IMR-90 (cell line): ENCODE measurements at regions not wholly inside any gene's neighbourhood (a gene's known extent, or its start where the extent isn't known, plus 50 kb on each side); places are given as distances from the start of the nearest gene placed in this dataset.

Source experiments
- ATAC-seq: fragments of 200-7000 bp; cut with Tn5 transposase; 2 replicates; pipeline ENCODE4 v1.9.1; 2020; ENCODE audit warnings: low read depth, mild to moderate bottlenecking, moderate library complexity
- BruUV-seq: library from RNA; stranded (reverse); fragments of 400-500 nt; replicated peaks from 2 replicates; lab custom pipeline; 2021; lab: Mats Ljungman, UMichigan
- CTCF ChIA-PET: fragments of 300-600 bp; formaldehyde crosslinking; extraction: SDS; loops from one replicate; lab custom pipeline; 2021; ENCODE audit warnings: antibody characterized with exemption; lab: Yijun Ruan, JAX
- POLR2A ChIA-PET: fragments of 300-600 bp; sonication (Branson Sonifier 250); formaldehyde crosslinking; loops from one replicate; lab custom pipeline; 2022; ENCODE audit warnings: antibody characterized with exemption; ENCODE audit not compliant: unreplicated experiment; lab: Charles Lee
- DNase-seq: peaks from one replicate; pipeline ENCODE4 v3.0.0; 2013
- H2AFZ ChIP-seq: replicated peaks from 2 replicates; pipeline ENCODE3; 2013; ENCODE audit warnings: low read length, mild to moderate bottlenecking; ENCODE audit not compliant: poor library complexity
- H2AK5ac ChIP-seq: 2 replicates; pipeline ENCODE4 v1.6.1; 2013; ENCODE audit warnings: low read depth, low read length, inconsistent platforms
- H2AK9ac ChIP-seq: replicated peaks from 2 replicates; pipeline ENCODE3; 2013; ENCODE audit warnings: mild to moderate bottlenecking, low read depth, low read length, moderate library complexity; ENCODE audit not compliant: poor library complexity
- H2BK120ac ChIP-seq: 2 replicates; pipeline ENCODE4 v1.6.1; 2013; ENCODE audit warnings: low read depth, low read length, inconsistent platforms
- H2BK15ac ChIP-seq: 3 replicates; pipeline ENCODE4 v1.6.1; 2013; ENCODE audit warnings: low read depth, low read length, inconsistent platforms
- H2BK20ac ChIP-seq: 2 replicates; pipeline ENCODE4 v1.6.1; 2013; ENCODE audit warnings: low read depth, mild to moderate bottlenecking, inconsistent platforms, low read length, moderate library complexity
- H2BK5ac ChIP-seq: 2 replicates; pipeline ENCODE4 v1.6.1; 2013; ENCODE audit warnings: mild to moderate bottlenecking, low read depth, low read length, inconsistent platforms; ENCODE audit not compliant: poor library complexity, severe bottlenecking
- H3K14ac ChIP-seq: replicated peaks from 2 replicates; pipeline ENCODE4 v1.6.1; 2013; ENCODE audit warnings: low read depth, low read length, inconsistent platforms
- H3K18ac ChIP-seq: 2 replicates; pipeline ENCODE4 v1.6.1; 2013; ENCODE audit warnings: low read depth, low read length, control low read depth
- H3K23ac ChIP-seq: 2 replicates; pipeline ENCODE4 v1.6.1; 2013; ENCODE audit warnings: low read depth, low read length, inconsistent platforms
- H3K27ac ChIP-seq: 2 replicates; pipeline ENCODE4 v1.5.1; 2013; ENCODE audit warnings: mild to moderate bottlenecking, control low read depth, low read length; ENCODE audit not compliant: insufficient read depth
- H3K27me3 ChIP-seq: 2 replicates; pipeline ENCODE4 v1.6.1; 2013; ENCODE audit warnings: low read length; ENCODE audit not compliant: control insufficient read depth, insufficient read depth
- H3K36me3 ChIP-seq: 2 replicates; pipeline ENCODE4 v1.6.1; 2013; ENCODE audit warnings: low read length, mixed read lengths; ENCODE audit not compliant: control insufficient read depth, insufficient read depth
- H3K4ac ChIP-seq: 2 replicates; pipeline ENCODE4 v1.6.1; 2013; ENCODE audit warnings: low read depth, low read length, inconsistent platforms
- H3K4me1 ChIP-seq: 2 replicates; pipeline ENCODE4 v1.6.1; 2013; ENCODE audit warnings: low read length, mixed read lengths; ENCODE audit not compliant: control insufficient read depth, insufficient read depth
- H3K4me2 ChIP-seq: 2 replicates; pipeline ENCODE4 v1.6.1; 2013; ENCODE audit warnings: low read depth, mild to moderate bottlenecking, control low read depth, low read length, moderate library complexity
- H3K4me3 ChIP-seq: 2 replicates; pipeline ENCODE4 v1.5.1; 2013; ENCODE audit warnings: low read depth, mild to moderate bottlenecking, control low read depth, low read length, moderate library complexity; ENCODE audit not compliant: insufficient read depth
- H3K56ac ChIP-seq: 2 replicates; pipeline ENCODE4 v1.6.1; 2013; ENCODE audit warnings: low read length, inconsistent platforms; ENCODE audit not compliant: insufficient read depth; ENCODE audit errors: extremely low read depth
- H3K79me1 ChIP-seq, 2 experiments: 2 replicates each; pipeline ENCODE4 v1.6.1; 2013; ENCODE audit warnings: low read length in 2 of 2, inconsistent platforms in 1 of 2, low read depth in 1 of 2
- H3K9ac ChIP-seq: 2 replicates; pipeline ENCODE4 v1.6.1; 2013; ENCODE audit warnings: low read depth, low read length, control low read depth
- H3K9me1 ChIP-seq: 2 replicates; pipeline ENCODE4 v1.6.1; 2013; ENCODE audit warnings: low read length, inconsistent platforms; ENCODE audit not compliant: insufficient read depth
- H3K9me3 ChIP-seq: 2 replicates; pipeline ENCODE4 v1.6.1; 2013; ENCODE audit warnings: low read length; ENCODE audit not compliant: control insufficient read depth, insufficient read depth
- H4K20me1 ChIP-seq: 2 replicates; pipeline ENCODE4 v1.6.1; 2013; ENCODE audit warnings: low read length, inconsistent platforms; ENCODE audit not compliant: insufficient read depth
- H4K5ac ChIP-seq: 2 replicates; pipeline ENCODE4 v1.6.1; 2013; ENCODE audit warnings: mild to moderate bottlenecking, low read depth, low read length, control low read depth
- H4K8ac ChIP-seq, 2 experiments: 2 replicates each; pipeline ENCODE4 v1.6.1; 2013; ENCODE audit warnings: low read depth in 2 of 2, low read length in 2 of 2, control low read depth in 1 of 2, inconsistent platforms in 1 of 2
- H4K91ac ChIP-seq: 2 replicates; pipeline ENCODE4 v1.6.1; 2013; ENCODE audit warnings: low read depth, low read length, inconsistent platforms; ENCODE audit not compliant: insufficient read depth
- CHD1 ChIP-seq: IDR thresholded peaks from 2 replicates; pipeline ENCODE4 v1.6.1; 2012; ENCODE audit warnings: low read depth, low read length, improper control_type of control experiment
- CTCF ChIP-seq: conservative IDR thresholded peaks from 2 replicates; pipeline ENCODE4 v1.5.1; 2012; ENCODE audit warnings: mild to moderate bottlenecking, low read depth, low read length, improper control_type of control experiment
- RAD21 ChIP-seq: IDR thresholded peaks from 2 replicates; pipeline ENCODE4 v1.6.1; 2012; ENCODE audit warnings: low read length, improper control_type of control experiment
- RCOR1 ChIP-seq: IDR thresholded peaks from 2 replicates; pipeline ENCODE4 v1.6.1; 2012; ENCODE audit warnings: mild to moderate bottlenecking, low read length, improper control_type of control experiment; ENCODE audit not compliant: insufficient replicate concordance
- SMC3 ChIP-seq: fragments of 150-350 bp; IDR thresholded peaks from 2 replicates; pipeline ENCODE4 v1.6.1; 2016; ENCODE audit warnings: low read depth, mild to moderate bottlenecking, antibody characterized with exemption, low read length, moderate library complexity
- WGBS, 2 experiments: methylation state at CpG; one replicate each; pipeline versions ENCODE4 v1.1.5 to v1.1.7; 2013; ENCODE audit warnings: missing lambda C conversion rate in 2 of 2; ENCODE audit not compliant: insufficient read length in 1 of 2; ENCODE audit errors: extremely low coverage in 2 of 2; 5-methylcytosine and 5-hydroxymethylcytosine counted together
- dilution Hi-C: fragments of 300-500 bp; cut with HindIII; formaldehyde crosslinking; loops from one replicate; pipeline ENCODE4 v1.14.3; 2018; ENCODE audit warnings: low sequenced_read_pairs; ENCODE audit not compliant: unreplicated experiment
- in situ Hi-C: fragments of 300-500 bp; cut with MboI; formaldehyde crosslinking; loops from 3 replicates; pipeline ENCODE4 v1.14.3; 2019; ENCODE audit warnings: low sequenced_read_pairs, inconsistent platforms, mixed read lengths
- intact Hi-C: fragments of 100-400 bp; cut with micrococcal nuclease; formaldehyde crosslinking; loops from 2 replicates; pipeline ENCODE4 v1.10.0; 2022
- TF ChIP-seq, protein P1 (sequence below): fragments of 150-350 bp; IDR thresholded peaks from 2 replicates; pipeline ENCODE4 v1.6.1; 2017; ENCODE audit warnings: mild to moderate bottlenecking, antibody characterized with exemption, low read length, low read depth

DNA sequence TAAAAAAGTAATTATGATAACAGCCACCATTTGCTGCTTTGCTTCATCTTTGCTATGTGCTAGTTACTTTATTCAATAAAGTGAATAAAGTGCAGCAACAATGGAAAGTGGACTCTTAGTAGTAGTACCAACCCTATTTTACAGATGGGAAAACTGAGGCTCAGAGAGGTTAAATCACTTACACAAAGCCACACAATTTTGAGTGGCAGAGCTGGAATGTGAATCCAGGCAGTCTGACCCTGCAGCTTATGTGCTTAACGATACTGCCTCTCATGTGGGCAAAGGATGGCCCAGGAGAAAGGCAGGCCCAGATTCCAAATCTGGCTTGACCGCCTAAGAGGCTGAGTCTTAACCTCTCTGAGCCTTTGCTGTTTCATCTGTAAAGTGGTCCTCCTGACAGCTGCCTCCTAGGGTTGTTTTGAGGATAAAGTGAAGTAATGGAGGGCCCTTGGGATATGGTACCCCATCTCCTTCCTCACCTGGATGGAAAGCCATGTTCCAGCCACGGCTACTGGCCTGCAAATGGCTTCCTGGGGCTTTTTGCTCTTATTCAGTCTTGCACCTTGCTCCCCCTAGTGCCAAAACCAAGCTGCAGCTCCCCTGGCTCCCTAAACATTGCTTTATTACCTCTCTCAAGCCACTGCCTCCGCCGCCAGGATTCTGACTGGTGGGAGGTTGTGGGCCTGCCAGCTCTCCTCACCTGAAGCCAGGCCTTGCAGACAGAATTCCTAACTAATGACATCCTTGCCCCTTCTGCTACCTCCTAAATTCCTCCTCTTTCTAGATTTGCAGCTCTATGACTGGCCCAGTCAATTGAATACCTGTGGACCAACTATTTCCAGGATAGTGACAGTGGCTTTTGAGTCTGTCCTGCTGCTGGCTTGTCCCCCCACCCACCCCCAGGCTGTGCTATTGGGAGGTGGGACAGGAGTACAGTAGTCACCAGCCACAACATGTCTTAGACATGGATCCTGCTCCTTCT lies 283.3 kb upstream of the PWP1 start:
- Histone ChIP-seq H3K27me3 (no peaks in the 10 kb centered on the region), H3K9me3 (no peaks in the 10 kb centered on the region), H3K4me2 (no peak overlapping the region), H4K20me1 (no peaks in the 10 kb centered on the region), H3K23ac (no peak overlapping the region), H3K4me3 (no peak overlapping the region), H3K9ac (no peak overlapping the region), H3K4me1 (peaks cover 6% of the 10 kb centered on the region), H4K8ac (no peak overlapping the region), H2AK9ac (no peak overlapping the region), H2BK15ac (no peak overlapping the region), H2BK120ac (no peak overlapping the region), H2AFZ (peak overlapping the region; percentile 45), H2BK20ac (0 out of 2 replicates have a peak overlapping the region, but pooled peaks have one; percentile 20), H3K18ac (no peak overlapping the region), H3K36me3 (no peaks in the 10 kb centered on the region), H4K5ac (no peak overlapping the region), H2BK5ac (no peak overlapping the region), H3K56ac (no peak overlapping the region), H3K14ac (no peak overlapping the region), H3K27ac (no peak overlapping the region), H3K79me1 (no peaks in the 10 kb centered on the region), H2AK5ac (no peak overlapping the region; the same call in 1 of the 2 replicates), H4K91ac (no peak overlapping the region), H3K4ac (no peak overlapping the region), H3K9me1 (peaks cover 3% of the 10 kb centered on the region; the same call in 1 of the 2 replicates)
- WGBS, 2 experiments, result 60% methylated on average over 2 of the region's 5 CpGs; no CpG with 5 or more reads in 1 of the 2 experiments
- BruUV-seq, result no TSS peak
- ATAC-seq, result peak; percentile 66; the same call in 1 of the 2 replicates
- ChIA-PET CTCF (interaction anchor here (0.6 to 2.8 kb wide), 10 partner anchors 18 to 367 kb away, joined by 3 to 20 read pairs (median 4); no protein-coding TSS in a partner anchor), POLR2A (interaction anchor here (0.6 kb wide), 1 partner anchor 151 kb away, joined by 3 read pairs; no protein-coding TSS in a partner anchor)
- dilution Hi-C loops (no loop called here), intact Hi-C loops (loop anchor here (1.0 to 2.0 kb wide), 3 partner anchors 84 to 271 kb away; a partner anchor contains a TSS), in situ Hi-C loops (no loop called here)
- TF ChIP-seq SMC3, result peak; percentile 76
- TF ChIP-seq RAD21, result peak; percentile 77
- TF ChIP-seq, protein P1, sequence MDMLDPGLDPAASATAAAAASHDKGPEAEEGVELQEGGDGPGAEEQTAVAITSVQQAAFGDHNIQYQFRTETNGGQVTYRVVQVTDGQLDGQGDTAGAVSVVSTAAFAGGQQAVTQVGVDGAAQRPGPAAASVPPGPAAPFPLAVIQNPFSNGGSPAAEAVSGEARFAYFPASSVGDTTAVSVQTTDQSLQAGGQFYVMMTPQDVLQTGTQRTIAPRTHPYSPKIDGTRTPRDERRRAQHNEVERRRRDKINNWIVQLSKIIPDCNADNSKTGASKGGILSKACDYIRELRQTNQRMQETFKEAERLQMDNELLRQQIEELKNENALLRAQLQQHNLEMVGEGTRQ, result no peak
- TF ChIP-seq CHD1, result no peak
- TF ChIP-seq CTCF, result peak; percentile 72
- no peak for TF ChIP-seq RCOR1
- peak; percentile 62 for DNase-seq
